HG03439 (cell line): ENCODE measurements at regions not wholly inside any gene's neighbourhood (a gene's known extent, or its start where the extent isn't known, plus 50 kb on each side); places are given as distances from the start of the nearest gene placed in this dataset.
"Not testable (repeated sequence)": the region's sequence is repeated elsewhere in the genome, so short reads cannot be mapped to it uniquely, and the experiment has no call there.

Experiments used
- ATAC-seq: cut with Tn5 transposase; IDR thresholded peaks from one replicate; pipeline ENCODE4 v1.9.1; 2021; ENCODE audit warnings: mild to moderate bottlenecking, moderate library complexity; ENCODE audit not compliant: unreplicated experiment

- ATAC-seq = no peak
These were observed 261.5 kb upstream of the AGTR2 start for GRCh38 chrX:115909017-115909416.

- no peak for ATAC-seq
These were observed 258.6 kb upstream of the AGTR2 start for GRCh38 chrX:115911967-115912366.

- peak; percentile 97 for ATAC-seq
These were observed 258.1 kb upstream of the AGTR2 start for GRCh38 chrX:115912372-115912897.

- peak; percentile 42 for ATAC-seq
These were observed 257.0 kb upstream of the AGTR2 start for GRCh38 chrX:115913575-115913974.

GRCh38 chrX:115915625-115916024, 254.9 kb upstream of the AGTR2 start:
- not testable (repeated sequence) for ATAC-seq

- no peak for ATAC-seq
These were observed 241.1 kb upstream of the AGTR2 start for GRCh38 chrX:115929480-115929879.

GRCh38 chrX:115936008-115936407, 234.5 kb upstream of the AGTR2 start:
- no peak for ATAC-seq

GRCh38 chrX:115939070-115939469, 231.5 kb upstream of the AGTR2 start:
- peak; percentile 54 for ATAC-seq

- ATAC-seq = no peak
These were observed 230.8 kb upstream of the AGTR2 start for GRCh38 chrX:115939636-115940160.

- peak; percentile 7 for ATAC-seq
These were observed 230.2 kb upstream of the AGTR2 start for GRCh38 chrX:115940348-115940747.

- ATAC-seq = peak; percentile 86
These were observed 229.6 kb upstream of the AGTR2 start for GRCh38 chrX:115940888-115941332.

GRCh38 chrX:115941388-115941787, 229.2 kb upstream of the AGTR2 start:
- ATAC-seq = no peak

GRCh38 chrX:115946059-115946458, 224.5 kb upstream of the AGTR2 start:
- ATAC-seq = no peak

- ATAC-seq = no peak
These were observed 222.3 kb upstream of the AGTR2 start for GRCh38 chrX:115948018-115948923.

- no peak for ATAC-seq
These were observed 220.4 kb upstream of the AGTR2 start for GRCh38 chrX:115949900-115950822.

GRCh38 chrX:115952417-115953092, 218.0 kb upstream of the AGTR2 start:
- ATAC-seq = no peak

- ATAC-seq = no peak
These were observed 212.6 kb upstream of the AGTR2 start for GRCh38 chrX:115957862-115958490.

- ATAC-seq = no peak
These were observed 211.7 kb upstream of the AGTR2 start for GRCh38 chrX:115958687-115959359.

- no peak for ATAC-seq
These were observed 210.0 kb upstream of the AGTR2 start for GRCh38 chrX:115960440-115961084.
